ENCODE measurements at regions not wholly inside any gene's neighbourhood (a gene's known extent, or its start where the extent isn't known, plus 50 kb on each side); places are given as distances from the start of the nearest gene placed in this dataset.
A peak's percentile ranks its signal among the peaks of the same experiment; 100 is the strongest.

- TF ChIP-seq CTCF (IDR thresholded peaks at IDR 0.05; ENCODE audit: insufficient read depth, low read length): no peak
- DNase-seq (ENCODE audit: low read depth): no peak
- H3K4me3 ChIP-seq (ENCODE audit: low read depth, low read length): no peak overlapping the region
Measured at GRCh38 chr15:85860394-85861161, 65.9 kb upstream of the KLHL25 start.

GRCh38 chr15:85865070-85865684 is 70.5 kb upstream of the KLHL25 start:
- DNase-seq (ENCODE audit: low read depth): peak; percentile 63
- H3K4me3 ChIP-seq (ENCODE audit: low read depth, low read length): no peak overlapping the region
- peak; percentile 66 for TF ChIP-seq CTCF (IDR thresholded peaks at IDR 0.05; ENCODE audit: insufficient read depth, low read length)

GRCh38 chr15:85867250-85867649 is 72.5 kb upstream of the KLHL25 start:
- no peak for DNase-seq (ENCODE audit: low read depth)
- no peak overlapping the region for H3K4me3 ChIP-seq (ENCODE audit: low read depth, low read length)
- TF ChIP-seq CTCF (IDR thresholded peaks at IDR 0.05; ENCODE audit: insufficient read depth, low read length): no peak

GRCh38 chr15:85869124-85869523 is 74.4 kb upstream of the KLHL25 start:
- TF ChIP-seq CTCF (IDR thresholded peaks at IDR 0.05; ENCODE audit: insufficient read depth, low read length): no peak
- DNase-seq (ENCODE audit: low read depth): no peak

GRCh38 chr15:85870216-85871014 is 75.7 kb upstream of the KLHL25 start:
- DNase-seq (ENCODE audit: low read depth): no peak
- H3K4me3 ChIP-seq (ENCODE audit: low read depth, low read length): no peak overlapping the region
- TF ChIP-seq CTCF (IDR thresholded peaks at IDR 0.05; ENCODE audit: insufficient read depth, low read length): no peak

More at GRCh38 chr15:85869124-85869523, 74.4 kb upstream of the KLHL25 start:
- no peak overlapping the region for H3K4me3 ChIP-seq (ENCODE audit: low read depth, low read length)

- no peak for TF ChIP-seq CTCF (IDR thresholded peaks at IDR 0.05; ENCODE audit: insufficient read depth, low read length)
- no peak for DNase-seq (ENCODE audit: low read depth)
- H3K4me3 ChIP-seq (ENCODE audit: low read depth, low read length): no peak overlapping the region
Measured at GRCh38 chr15:85871545-85871944, 76.8 kb upstream of the KLHL25 start.

Measured in fibroblast of the aortic adventitia (primary cell).